Activated gamma-delta T cell treated with Interleukin-2 at 50 U/mL for 16 hours (primary cell): ENCODE measurements at regions not wholly inside any gene's neighbourhood (a gene's known extent, or its start where the extent isn't known, plus 50 kb on each side); places are given as distances from the start of the nearest gene placed in this dataset.
"Not testable (repeated sequence)": the region's sequence is repeated elsewhere in the genome, so short reads cannot be mapped to it uniquely, and the experiment has no call there.

Experiments
- DNase-seq: peaks from one replicate; pipeline ENCODE4 v3.0.0-alpha.2; 2020

GRCh38 chr9:31702957-31703356 lies 681.5 kb upstream of the ACO1 start:
- no peak for DNase-seq

GRCh38 chr9:31715250-31715649 lies 669.2 kb upstream of the ACO1 start:
- no peak for DNase-seq

- no peak for DNase-seq
Observed at GRCh38 chr9:31719262-31719661, 665.2 kb upstream of the ACO1 start.

GRCh38 chr9:31730398-31730797 lies 654.0 kb upstream of the ACO1 start:
- no peak for DNase-seq

GRCh38 chr9:31733166-31733565 lies 651.3 kb upstream of the ACO1 start:
- DNase-seq = no peak

GRCh38 chr9:31736581-31737179 lies 647.8 kb upstream of the ACO1 start:
- DNase-seq = no peak

GRCh38 chr9:31740705-31741104 lies 643.7 kb upstream of the ACO1 start:
- no peak for DNase-seq

- no peak for DNase-seq
Observed at GRCh38 chr9:31744589-31744988, 639.9 kb upstream of the ACO1 start.

GRCh38 chr9:31745468-31745867 lies 639.0 kb upstream of the ACO1 start:
- DNase-seq = no peak

- no peak for DNase-seq
Observed at GRCh38 chr9:31745886-31746285, 638.6 kb upstream of the ACO1 start.

GRCh38 chr9:31753756-31754155 lies 630.7 kb upstream of the ACO1 start:
- DNase-seq = no peak

- DNase-seq = no peak
Observed at GRCh38 chr9:31759703-31760102, 624.7 kb upstream of the ACO1 start.

GRCh38 chr9:31774021-31774420 lies 610.4 kb upstream of the ACO1 start:
- not testable (repeated sequence) for DNase-seq

- DNase-seq = no peak
Observed at GRCh38 chr9:31774571-31774970, 609.9 kb upstream of the ACO1 start.

- DNase-seq = no peak
Observed at GRCh38 chr9:31776471-31776870, 608.0 kb upstream of the ACO1 start.

- no peak for DNase-seq
Observed at GRCh38 chr9:31783491-31783890, 601.0 kb upstream of the ACO1 start.

- DNase-seq = no peak
Observed at GRCh38 chr9:31790720-31791119, 593.7 kb upstream of the ACO1 start.

- no peak for DNase-seq
Observed at GRCh38 chr9:31799953-31800609, 584.4 kb upstream of the ACO1 start.

GRCh38 chr9:31807574-31808256 lies 576.7 kb upstream of the ACO1 start:
- DNase-seq = no peak

GRCh38 chr9:31808766-31809165 lies 575.7 kb upstream of the ACO1 start:
- DNase-seq = no peak

GRCh38 chr9:31820426-31820825 lies 564.0 kb upstream of the ACO1 start:
- DNase-seq = no peak

- DNase-seq = no peak
Observed at GRCh38 chr9:31821583-31821982, 562.9 kb upstream of the ACO1 start.

- DNase-seq = no peak
Observed at GRCh38 chr9:31823365-31823764, 561.1 kb upstream of the ACO1 start.

- no peak for DNase-seq
Observed at GRCh38 chr9:31824860-31825259, 559.6 kb upstream of the ACO1 start.

- DNase-seq = no peak
Observed at GRCh38 chr9:31837211-31837610, 547.2 kb upstream of the ACO1 start.
